Large intestine (tissue), 3 donors: ENCODE measurements at regions not wholly inside any gene's neighbourhood (a gene's known extent, or its start where the extent isn't known, plus 50 kb on each side); places are given as distances from the start of the nearest gene placed in this dataset.
"Not testable (repeated sequence)": the region's sequence is repeated elsewhere in the genome, so short reads cannot be mapped to it uniquely, and the experiment has no call there.

Experiments used
- DNase-seq, 2 donors: peaks; one replicate each; pipeline versions ENCODE4 v3.0.0 to v3.0.0-alpha.2; 2013
- H3K27ac ChIP-seq: one replicate; pipeline ENCODE4 v1.5.1; 2013; ENCODE audit warnings: low read length
- H3K27me3 ChIP-seq: 2 replicates; pipeline ENCODE4 v1.6.1; 2013; ENCODE audit warnings: low read length; ENCODE audit not compliant: control insufficient read depth, insufficient read depth
- H3K36me3 ChIP-seq: 2 replicates; pipeline ENCODE4 v1.6.1; 2013; ENCODE audit warnings: low read length; ENCODE audit not compliant: control insufficient read depth, insufficient read depth
- H3K4me1 ChIP-seq: one replicate; pipeline ENCODE4 v1.6.1; 2013; ENCODE audit warnings: low read length; ENCODE audit not compliant: control insufficient read depth, insufficient read depth
- H3K4me3 ChIP-seq: one replicate; pipeline ENCODE4 v1.5.1; 2013; ENCODE audit warnings: low read length
- H3K9me3 ChIP-seq: one replicate; pipeline ENCODE4 v1.6.1; 2013; ENCODE audit warnings: mild to moderate bottlenecking, low read depth, low read length, moderate library complexity; ENCODE audit not compliant: control insufficient read depth
- WGBS: methylation state at CpG from one replicate; pipeline ENCODE4 v1.1.5; 2013; ENCODE audit warnings: low lambda C conversion rate; ENCODE audit not compliant: insufficient coverage; 5-methylcytosine and 5-hydroxymethylcytosine counted together

- Histone ChIP-seq H3K4me1 (no peaks in the 10 kb centered on the region), H3K36me3 (no peaks in the 10 kb centered on the region), H3K9me3 (no peaks in the 10 kb centered on the region), H3K27me3 (no peaks in the 10 kb centered on the region), H3K27ac (no peak overlapping the region), H3K4me3 (no peak overlapping the region)
- no CpG with 5 or more reads among the region's 7 CpGs for WGBS
- DNase-seq = no peak
Measured at GRCh38 chr6:14231501-14232280, 114.1 kb downstream of the CD83 start.

GRCh38 chr6:14232889-14233288 lies 115.3 kb downstream of the CD83 start:
- Histone ChIP-seq H3K9me3 (no peaks in the 10 kb centered on the region), H3K4me1 (no peaks in the 10 kb centered on the region), H3K27me3 (no peaks in the 10 kb centered on the region), H3K27ac (no peak overlapping the region), H3K36me3 (no peaks in the 10 kb centered on the region), H3K4me3 (no peak overlapping the region)
- DNase-seq = no peak
- WGBS = no CpG with 5 or more reads among the region's 2 CpGs

GRCh38 chr6:14235653-14236356 lies 118.2 kb downstream of the CD83 start:
- no peak for DNase-seq
- Histone ChIP-seq H3K36me3 (no peaks in the 10 kb centered on the region), H3K27ac (no peak overlapping the region), H3K4me1 (no peaks in the 10 kb centered on the region), H3K4me3 (no peak overlapping the region), H3K27me3 (no peaks in the 10 kb centered on the region), H3K9me3 (peaks cover 3% of the 10 kb centered on the region)
- WGBS = no CpG with 5 or more reads among the region's 8 CpGs

GRCh38 chr6:14239097-14239496 lies 121.5 kb downstream of the CD83 start:
- Histone ChIP-seq H3K36me3 (no peaks in the 10 kb centered on the region), H3K27ac (no peak overlapping the region), H3K4me1 (no peaks in the 10 kb centered on the region), H3K9me3 (peaks cover 3% of the 10 kb centered on the region), H3K27me3 (peaks cover 2% of the 10 kb centered on the region), H3K4me3 (no peak overlapping the region)
- 100% methylated on average over 1 of the region's 2 CpGs for whole genome bisulfite sequencing
- no peak for DNase-seq

GRCh38 chr6:14240411-14241166 lies 123.0 kb downstream of the CD83 start:
- H3K27ac ChIP-seq = no peak overlapping the region
- H3K9me3 ChIP-seq = peaks cover 3% of the 10 kb centered on the region
- DNase-seq = no peak
- no CpG with 5 or more reads among the region's 5 CpGs for WGBS
- no peak overlapping the region for H3K4me3 ChIP-seq
- H3K36me3 ChIP-seq = no peaks in the 10 kb centered on the region
- H3K27me3 ChIP-seq = peaks cover 2% of the 10 kb centered on the region
- H3K4me1 ChIP-seq = no peaks in the 10 kb centered on the region

- H3K9me3 ChIP-seq = peaks cover 3% of the 10 kb centered on the region
- H3K27me3 ChIP-seq = peaks cover 2% of the 10 kb centered on the region
- no CpG with 5 or more reads among the region's 5 CpGs for WGBS
- DNase-seq = no peak
- H3K36me3 ChIP-seq = no peaks in the 10 kb centered on the region
- H3K4me1 ChIP-seq = no peaks in the 10 kb centered on the region
- no peak overlapping the region for H3K27ac ChIP-seq
- no peak overlapping the region for H3K4me3 ChIP-seq
Measured at GRCh38 chr6:14241255-14242070, 123.9 kb downstream of the CD83 start.

GRCh38 chr6:14242912-14243311 lies 125.3 kb downstream of the CD83 start:
- not testable (repeated sequence) for H3K4me1 ChIP-seq, H3K4me3 ChIP-seq, H3K27ac ChIP-seq, H3K36me3 ChIP-seq, H3K9me3 ChIP-seq, DNase-seq, H3K27me3 ChIP-seq
- WGBS = 100% methylated on average over 1 of the region's 2 CpGs

- no CpG with 5 or more reads among the region's 5 CpGs for WGBS
- DNase-seq = no peak
- Histone ChIP-seq H3K27me3 (peaks cover 2% of the 10 kb centered on the region), H3K9me3 (peaks cover 3% of the 10 kb centered on the region), H3K4me1 (no peaks in the 10 kb centered on the region), H3K27ac (no peak overlapping the region), H3K4me3 (no peak overlapping the region), H3K36me3 (no peaks in the 10 kb centered on the region)
Measured at GRCh38 chr6:14243597-14243996, 126.0 kb downstream of the CD83 start.

GRCh38 chr6:14246876-14247275 lies 129.3 kb downstream of the CD83 start:
- no peak overlapping the region for H3K4me3 ChIP-seq

GRCh38 chr6:14250573-14250972 lies 133.0 kb downstream of the CD83 start:
- Histone ChIP-seq H3K4me3 (no peak overlapping the region), H3K36me3 (no peaks in the 10 kb centered on the region), H3K9me3 (no peaks in the 10 kb centered on the region), H3K27me3 (no peaks in the 10 kb centered on the region), H3K4me1 (no peaks in the 10 kb centered on the region), H3K27ac (no peak overlapping the region)
- no CpG with 5 or more reads among the region's 4 CpGs for WGBS
- no peak for DNase-seq

More at GRCh38 chr6:14246876-14247275, 129.3 kb downstream of the CD83 start:
- no peaks in the 10 kb centered on the region for H3K9me3 ChIP-seq
- H3K4me1 ChIP-seq = no peaks in the 10 kb centered on the region
- no peak overlapping the region for H3K27ac ChIP-seq
- WGBS = 100% methylated on average over 2 of the region's 3 CpGs
- H3K36me3 ChIP-seq = no peaks in the 10 kb centered on the region
- DNase-seq = no peak
- peaks cover 2% of the 10 kb centered on the region for H3K27me3 ChIP-seq
